HCT116 (cell line): ENCODE measurements at regions not wholly inside any gene's neighbourhood (a gene's known extent, or its start where the extent isn't known, plus 50 kb on each side); places are given as distances from the start of the nearest gene placed in this dataset.

Experiments used
- ATAC-seq: fragments of 200-7000 bp; cut with Tn5 transposase; 2 replicates; pipeline ENCODE4 v1.9.1; 2020; ENCODE audit warnings: mild to moderate bottlenecking, moderate library complexity
- BruUV-seq: library from RNA; stranded (reverse); fragments of 400-500 nt; replicated peaks from 2 replicates; lab custom pipeline; 2021; lab: Mats Ljungman, UMichigan
- CTCF ChIA-PET: fragments of 300-600 bp; sonication (Branson Sonifier 250); formaldehyde crosslinking; loops from one replicate; lab custom pipeline; 2021; ENCODE audit warnings: antibody characterized with exemption; lab: Charles Lee
- POLR2A ChIA-PET: fragments of 300-600, 350-600 bp; sonication (Branson Sonifier 250); formaldehyde crosslinking; loops from one replicate; lab custom pipeline; 2021; ENCODE audit warnings: antibody characterized with exemption; lab: Charles Lee
- RAD21 ChIA-PET, 2 experiments: fragments of 300-600 bp; sonication (Branson Sonifier 250); formaldehyde crosslinking; loops; one replicate each; lab custom pipeline; 2023; ENCODE audit warnings: low total read pairs in 2 of 2; ENCODE audit not compliant: uncharacterized antibody in 2 of 2, unreplicated experiment in 2 of 2, low non-redundant PET in 1 of 2; lab: Charles Lee
- DNase-seq: peaks from one replicate; pipeline ENCODE4 v3.0.0-alpha.2; 2010; ENCODE audit warnings: low read depth, low spot score
- H2AFZ ChIP-seq: fragments of 200-600 bp; shearing (Covaris generic), sonication (generic); 2 replicates; pipeline ENCODE4 v1.6.1; 2017; ENCODE audit warnings: low read depth, mixed run types, mixed read lengths, antibody characterized with exemption, low read length; ENCODE audit not compliant: poor library complexity, severe bottlenecking
- H3K27ac ChIP-seq: 2 replicates; pipeline ENCODE4 v1.5.1; 2012; ENCODE audit warnings: low read depth, low read length
- H3K27me3 ChIP-seq: fragments of 200-600 bp; sonication (generic); 2 replicates; pipeline ENCODE4 v1.6.1; 2016; ENCODE audit warnings: mixed run types, low read length, mixed read lengths; ENCODE audit not compliant: insufficient read depth
- H3K36me3 ChIP-seq, 2 experiments: fragments of 200-500 bp in 1 of 2; fragments of 200-600 bp in 1 of 2; sonication (Bioruptor generic) in 1 of 2; sonication (generic) in 1 of 2; 2 replicates each; pipeline versions ENCODE4 v1.5.1 to v1.6.1; 2014 to 2016; ENCODE audit warnings: low read length in 2 of 2, inconsistent platforms in 1 of 2, mixed read lengths in 1 of 2, mixed run types in 1 of 2; ENCODE audit not compliant: insufficient read depth in 2 of 2, control insufficient read depth in 1 of 2
- H3K4me1 ChIP-seq, 2 experiments: fragments of 200-600 bp in 1 of 2; sonication (generic) in 1 of 2; 2 replicates each; pipeline versions ENCODE4 v1.5.1 to v1.6.1; 2012 to 2017; ENCODE audit warnings: low read length in 2 of 2, inconsistent platforms in 1 of 2, mild to moderate bottlenecking in 1 of 2, mixed read lengths in 1 of 2, mixed run types in 1 of 2, moderate library complexity in 1 of 2; ENCODE audit not compliant: insufficient read depth in 2 of 2, control insufficient read depth in 1 of 2
- H3K4me2 ChIP-seq: fragments of 200-600 bp; sonication (generic); 2 replicates; pipeline ENCODE4 v1.6.1; 2017; ENCODE audit warnings: mixed run types, low read length, mixed read lengths
- H3K4me3 ChIP-seq, 2 experiments: fragments of 200-600 bp in 1 of 2; sonication (generic) in 1 of 2; replicated peaks in 1 of 2; 2 replicates each; pipeline ENCODE4 v1.5.1; 2011 to 2016; ENCODE audit warnings: low read length in 2 of 2, control low read depth in 1 of 2, low read depth in 1 of 2, mild to moderate bottlenecking in 1 of 2, mixed read lengths in 1 of 2, mixed run types in 1 of 2
- H3K79me2 ChIP-seq: fragments of 200-600 bp; sonication (generic); 2 replicates; pipeline ENCODE4 v1.6.1; 2017; ENCODE audit warnings: mild to moderate bottlenecking, mixed run types, low read length, moderate library complexity, mixed read lengths; ENCODE audit not compliant: insufficient read depth
- H3K9ac ChIP-seq: fragments of 200-600 bp; sonication (generic); 2 replicates; pipeline ENCODE4 v1.6.1; 2016; ENCODE audit warnings: low read length, mixed read lengths
- H3K9me2 ChIP-seq: fragments of 200-600 bp; sonication (generic), shearing (Covaris generic); 2 replicates; pipeline ENCODE4 v1.6.1; 2017; ENCODE audit warnings: mixed run types, mild to moderate bottlenecking, moderate library complexity; ENCODE audit not compliant: insufficient read depth
- H3K9me3 ChIP-seq, 2 experiments: fragments of 200-500 bp in 1 of 2; fragments of 200-600 bp in 1 of 2; sonication (Bioruptor generic) in 1 of 2; sonication (generic) in 1 of 2; 2 replicates each; pipeline ENCODE4 v1.6.1; 2014 to 2017; ENCODE audit warnings: low read length in 2 of 2, mixed read lengths in 2 of 2, inconsistent platforms in 1 of 2, low read depth in 1 of 2, mild to moderate bottlenecking in 1 of 2, mixed run types in 1 of 2, moderate library complexity in 1 of 2; ENCODE audit not compliant: control insufficient read depth in 1 of 2, insufficient read depth in 1 of 2
- H4K20me1 ChIP-seq: fragments of 200-600 bp; sonication (generic), shearing (Covaris generic); 2 replicates; pipeline ENCODE4 v1.6.1; 2017; ENCODE audit warnings: mixed run types, mild to moderate bottlenecking, moderate library complexity; ENCODE audit not compliant: insufficient read depth
- CBX3 ChIP-seq: IDR thresholded peaks from 2 replicates; pipeline ENCODE4 v1.6.1; 2012; ENCODE audit warnings: low read depth
- CEBPB ChIP-seq: IDR thresholded peaks from 2 replicates; pipeline ENCODE4 v1.6.1; 2012; ENCODE audit warnings: low read depth
- CTCF ChIP-seq, 3 experiments: fragments of 200-600 bp in 1 of 3; sonication (generic) in 1 of 3; IDR thresholded peaks in 2 of 3; conservative IDR thresholded peaks in 1 of 3; 2 replicates each; pipeline ENCODE4 v1.5.1; 2012 to 2017; ENCODE audit warnings: low read depth in 2 of 3, low read length in 2 of 3, antibody characterized with exemption in 1 of 3, borderline replicate concordance in 1 of 3, control low read depth in 1 of 3, mild to moderate bottlenecking in 1 of 3, mixed read lengths in 1 of 3, mixed run types in 1 of 3, moderate library complexity in 1 of 3; ENCODE audit not compliant: insufficient read depth in 1 of 3
- ELF1 ChIP-seq: IDR thresholded peaks from 2 replicates; pipeline ENCODE4 v1.6.1; 2012; ENCODE audit warnings: low read depth, borderline replicate concordance
- EZH2 ChIP-seq: fragments of 200-600 bp; sonication (generic); IDR thresholded peaks from 2 replicates; pipeline ENCODE4 v1.6.1; 2017; ENCODE audit warnings: antibody characterized with exemption, mixed run types
- EZH2phosphoT487 ChIP-seq: fragments of 200-600 bp; IDR thresholded peaks from 2 replicates; pipeline ENCODE4 v1.6.1; 2018; ENCODE audit warnings: antibody characterized with exemption, borderline replicate concordance
- FOSL1 ChIP-seq: IDR thresholded peaks from 2 replicates; pipeline ENCODE4 v1.6.1; 2012; ENCODE audit warnings: low read depth
- JUND ChIP-seq: IDR thresholded peaks from 2 replicates; pipeline ENCODE4 v1.6.1; 2012
- MAX ChIP-seq: IDR thresholded peaks from 2 replicates; pipeline ENCODE4 v1.6.1; 2012
- POLR2A ChIP-seq: IDR thresholded peaks from 2 replicates; pipeline ENCODE4 v1.7.0; 2011; ENCODE audit warnings: borderline replicate concordance; ENCODE audit not compliant: insufficient read depth, insufficient read length; ENCODE audit errors: extremely low read depth
- POLR2AphosphoS5 ChIP-seq: IDR thresholded peaks from 2 replicates; pipeline ENCODE4 v1.6.1; 2011; ENCODE audit warnings: mild to moderate bottlenecking, low read depth, low read length, moderate library complexity
- RAD21 ChIP-seq: IDR thresholded peaks from 2 replicates; pipeline ENCODE4 v1.6.1; 2012; ENCODE audit warnings: low read depth, mild to moderate bottlenecking
- SP1 ChIP-seq: IDR thresholded peaks from 2 replicates; pipeline ENCODE4 v1.6.1; 2012; ENCODE audit warnings: low read depth
- TCF7L2 ChIP-seq: IDR thresholded peaks from 2 replicates; pipeline ENCODE4 v1.7.0; 2011; ENCODE audit warnings: borderline replicate concordance, inconsistent platforms; ENCODE audit not compliant: insufficient read depth, insufficient read length; ENCODE audit errors: extremely low read depth
- intact Hi-C: fragments of 100-400 bp; cut with micrococcal nuclease; formaldehyde crosslinking; loops from 2 replicates; pipeline ENCODE4 v1.10.0; 2022

- no peaks in the 10 kb centered on the region for H3K36me3 ChIP-seq
- ChIA-PET CTCF (no interaction called here), POLR2A (no interaction called here), RAD21 (no interaction called here)
- no peaks in the 10 kb centered on the region for H3K27me3 ChIP-seq
- peaks cover 0 to 7% of the 10 kb centered on the region in 2 experiments; a peak in 2 of 4 replicates for H3K9me3 ChIP-seq
- H3K4me1 ChIP-seq, result no peaks in the 10 kb centered on the region
- no peak for ATAC-seq
- intact Hi-C loops, result no loop called here
- H3K4me3 ChIP-seq, result no peak overlapping the region
- no peak overlapping the region for H3K4me2 ChIP-seq
- no peak overlapping the region for H3K9ac ChIP-seq
- no peaks in the 10 kb centered on the region for H3K9me2 ChIP-seq
- no peak overlapping the region for H3K27ac ChIP-seq
- no peak for DNase-seq
- no peaks in the 10 kb centered on the region for H4K20me1 ChIP-seq
- no peaks in the 10 kb centered on the region for H3K79me2 ChIP-seq
- TF ChIP-seq CTCF (IDR thresholded peaks at IDR 0.05 in 2 of 3, conservative IDR thresholded peaks at IDR 0.05 in 1 of 3; ENCODE audit: borderline replicate concordance in 1 of 3, insufficient read depth in 1 of 3, low read depth in 2 of 3, low read length in 2 of 3), result no peak
- no peak for TF ChIP-seq SP1
- H2AFZ ChIP-seq, result no peak overlapping the region
- BruUV-seq, result no TSS peak
These were observed 125.8 kb upstream of the KCNH8 start for GRCh38 chr3:19022546-19022945.

- TF ChIP-seq CBX3 (no peak), EZH2 (no peak), CEBPB (no peak), RAD21 (no peak), EZH2phosphoT487 (no peak), SP1 (no peak), POLR2A (no peak), FOSL1 (no peak), TCF7L2 (no peak), POLR2AphosphoS5 (no peak), MAX (no peak), ELF1 (no peak), JUND (no peak)
- H3K79me2 ChIP-seq, result no peaks in the 10 kb centered on the region
- ATAC-seq (no peak), DNase-seq (no peak)
- H3K4me1 ChIP-seq, result no peaks in the 10 kb centered on the region
- no peaks in the 10 kb centered on the region; a peak in 1 of 4 replicates for H3K9me3 ChIP-seq
- ChIA-PET CTCF (no interaction called here), RAD21 (no interaction called here), POLR2A (no interaction called here)
- no peaks in the 10 kb centered on the region for H4K20me1 ChIP-seq
- no peak overlapping the region for H3K9ac ChIP-seq
- H3K4me3 ChIP-seq, result no peak overlapping the region
- intact Hi-C loops, result no loop called here
- H3K9me2 ChIP-seq, result no peaks in the 10 kb centered on the region
- no peak overlapping the region for H2AFZ ChIP-seq
- no peak overlapping the region for H3K27ac ChIP-seq
- no peak overlapping the region for H3K4me2 ChIP-seq
- no peaks in the 10 kb centered on the region for H3K36me3 ChIP-seq
- BruUV-seq, result no TSS peak
- H3K27me3 ChIP-seq, result no peaks in the 10 kb centered on the region
These were observed 131.5 kb upstream of the KCNH8 start for GRCh38 chr3:19016851-19017250.
